GM12878 (cell line): ENCODE measurements at regions not wholly inside any gene's neighbourhood (a gene's known extent, or its start where the extent isn't known, plus 50 kb on each side); places are given as distances from the start of the nearest gene placed in this dataset.

Experiments used
- ATAC-seq: fragments of 200-7000 bp; cut with Tn5 transposase; 3 replicates; pipeline ENCODE4 v1.9.1; 2020; ENCODE audit warnings: mild to moderate bottlenecking, moderate library complexity
- BruUV-seq: library from RNA; stranded (reverse); fragments of 400-500 nt; replicated peaks from 2 replicates; lab custom pipeline; 2021; lab: Mats Ljungman, UMichigan
- CTCF ChIA-PET: fragments of 300-600 bp; sonication (Branson Sonifier 250); formaldehyde crosslinking; extraction: SDS; loops from one replicate; lab custom pipeline; 2021; ENCODE audit warnings: inconsistent platforms; lab: Yijun Ruan, JAX
- POLR2A ChIA-PET: fragments of 350-600 bp; formaldehyde crosslinking; extraction: SDS; loops from one replicate; lab custom pipeline; 2021; ENCODE audit warnings: inconsistent platforms; lab: Charles Lee
- RAD21 ChIA-PET: fragments of 300-600 bp; sonication (Branson Sonifier 250); formaldehyde crosslinking; loops from one replicate; lab custom pipeline; 2023; ENCODE audit warnings: antibody characterized with exemption; ENCODE audit not compliant: unreplicated experiment; lab: Charles Lee
- SMC1A ChIA-PET: fragments of 300-600 bp; sonication (Branson Sonifier 250); formaldehyde crosslinking; loops from one replicate; lab custom pipeline; 2023; ENCODE audit not compliant: unreplicated experiment, uncharacterized antibody; lab: Charles Lee
- DNase-seq: peaks from one replicate; pipeline ENCODE4 v3.0.0-alpha.2; 2011; ENCODE audit warnings: low read depth, low spot score
- FAIRE-seq: peaks from 3 replicates; lab custom pipeline; 2011; peaks lifted over from hg19 to GRCh38; lab: Jason Lieb, UNC
- H2AFZ ChIP-seq: 2 replicates; pipeline ENCODE4 v1.6.0; 2011; ENCODE audit warnings: low read depth, low read length, control low read depth; ENCODE audit not compliant: control insufficient read depth
- H3K27ac ChIP-seq: 2 replicates; pipeline ENCODE4 v1.5.1; 2011; ENCODE audit warnings: control low read depth; ENCODE audit not compliant: control insufficient read depth, insufficient read depth
- H3K27me3 ChIP-seq, 2 experiments: replicated peaks in 1 of 2; 2 replicates each; pipeline versions ENCODE4 v1.6.0 to v1.6.1; 2011; ENCODE audit warnings: low read length in 1 of 2; ENCODE audit not compliant: control insufficient read depth in 2 of 2, insufficient read depth in 2 of 2
- H3K36me3 ChIP-seq, 2 experiments: 2 replicates each; pipeline ENCODE4 v1.5.1; 2011; ENCODE audit warnings: low read length in 1 of 2; ENCODE audit not compliant: control insufficient read depth in 2 of 2, insufficient read depth in 2 of 2
- H3K4me1 ChIP-seq: 2 replicates; pipeline ENCODE4 v1.6.1; 2011; ENCODE audit warnings: mild to moderate bottlenecking, low read length, moderate library complexity, mixed read lengths; ENCODE audit not compliant: control insufficient read depth, insufficient read depth
- H3K4me2 ChIP-seq: 2 replicates; pipeline ENCODE4 v1.6.0; 2011; ENCODE audit warnings: control low read depth; ENCODE audit not compliant: control insufficient read depth, insufficient read depth
- H3K4me3 ChIP-seq: fragments of 200-600 bp; sonication (generic); 2 replicates; pipeline ENCODE4 v1.5.1; 2016
- H3K79me2 ChIP-seq: 2 replicates; pipeline ENCODE4 v1.6.0; 2011; ENCODE audit warnings: low read length; ENCODE audit not compliant: control insufficient read depth, insufficient read depth
- H3K9ac ChIP-seq: 2 replicates; pipeline ENCODE4 v1.8.0; 2011; ENCODE audit warnings: low read length, control low read depth, mixed read lengths; ENCODE audit not compliant: control insufficient read depth, insufficient read depth
- H3K9me3 ChIP-seq: replicated peaks from 3 replicates; pipeline ENCODE4 v1.5.1; 2011; ENCODE audit warnings: mild to moderate bottlenecking, low read length; ENCODE audit not compliant: control insufficient read depth, insufficient read depth
- H4K20me1 ChIP-seq: 2 replicates; pipeline ENCODE4 v1.6.0; 2011; ENCODE audit not compliant: control insufficient read depth, insufficient read depth
- BMI1 ChIP-seq: fragments of 450-650 bp; IDR thresholded peaks from 2 replicates; pipeline ENCODE4 v1.6.1; 2016; ENCODE audit warnings: mild to moderate bottlenecking, moderate library complexity, borderline replicate concordance
- CBX5 ChIP-seq: sonication (generic); IDR thresholded peaks from 2 replicates; pipeline ENCODE4 v1.6.1; 2016; ENCODE audit warnings: low read depth, moderate library complexity, mild to moderate bottlenecking, inconsistent platforms
- CEBPB ChIP-seq, 2 experiments: fragments of 150-350 bp in 1 of 2; IDR thresholded peaks; 2 replicates each; pipeline ENCODE4 v1.6.1; 2012 to 2014; ENCODE audit warnings: low read depth in 2 of 2, low read length in 2 of 2, borderline replicate concordance in 1 of 2, inconsistent platforms in 1 of 2
- CREB1 ChIP-seq: IDR thresholded peaks from 2 replicates; pipeline ENCODE4 v1.6.1; 2012; ENCODE audit warnings: low read depth, mild to moderate bottlenecking, inconsistent platforms
- E2F4 ChIP-seq: IDR thresholded peaks from 2 replicates; pipeline ENCODE4 v1.6.1; 2012; ENCODE audit warnings: low read depth, low read length, improper control_type of control experiment
- GABPA ChIP-seq: IDR thresholded peaks from 2 replicates; pipeline ENCODE4 v1.6.1; 2014; ENCODE audit warnings: antibody characterized with exemption, low read depth, mild to moderate bottlenecking, inconsistent platforms
- IKZF2 ChIP-seq, 2 experiments: fragments of 450-650 bp; IDR thresholded peaks; 2 replicates each; pipeline ENCODE4 v1.6.1; 2017; ENCODE audit warnings: mild to moderate bottlenecking in 2 of 2, moderate library complexity in 2 of 2
- NR2F1 ChIP-seq: fragments of 450-650 bp; conservative IDR thresholded peaks from 2 replicates; pipeline ENCODE4 v1.6.1; 2017; ENCODE audit warnings: mild to moderate bottlenecking
- PAX5 ChIP-seq: IDR thresholded peaks from 2 replicates; pipeline ENCODE4 v1.6.1; 2011; ENCODE audit warnings: low read depth, low read length, borderline replicate concordance
- PBX3 ChIP-seq: IDR thresholded peaks from 2 replicates; pipeline ENCODE4 v1.6.1; 2011; ENCODE audit warnings: mild to moderate bottlenecking, low read depth, low read length, moderate library complexity; ENCODE audit not compliant: insufficient replicate concordance
- PML ChIP-seq: IDR thresholded peaks from 2 replicates; pipeline ENCODE4 v1.6.1; 2012; ENCODE audit warnings: low read length, inconsistent platforms
- SRF ChIP-seq, 2 experiments: IDR thresholded peaks; 2 replicates each; pipeline ENCODE4 v1.6.1; 2011; ENCODE audit warnings: low read depth in 2 of 2, low read length in 2 of 2, mild to moderate bottlenecking in 1 of 2, moderate library complexity in 1 of 2
- TAF1 ChIP-seq: IDR thresholded peaks from 2 replicates; pipeline ENCODE4 v1.6.1; 2011; ENCODE audit warnings: mild to moderate bottlenecking, low read depth, low read length, borderline replicate concordance
- ZNF207 ChIP-seq: fragments of 450-650 bp; IDR thresholded peaks from 2 replicates; pipeline ENCODE4 v1.6.1; 2014; ENCODE audit warnings: antibody characterized with exemption, mild to moderate bottlenecking, borderline replicate concordance
- ZNF384 ChIP-seq: IDR thresholded peaks from 2 replicates; pipeline ENCODE4 v1.6.1; 2012; ENCODE audit warnings: low read depth, mild to moderate bottlenecking, low read length, improper control_type of control experiment, borderline replicate concordance
- ZSCAN29 ChIP-seq: fragments of 450-650 bp; IDR thresholded peaks from 2 replicates; pipeline ENCODE4 v1.6.1; 2017; ENCODE audit warnings: mild to moderate bottlenecking, moderate library complexity
- WGBS: methylation state at CpG from one replicate; pipeline ENCODE4 v1.1.6; 2016; ENCODE audit warnings: low lambda C conversion rate; ENCODE audit not compliant: insufficient replicate concordance, insufficient coverage; ENCODE audit errors: missing lambda C conversion rate; 5-methylcytosine and 5-hydroxymethylcytosine counted together
- in situ Hi-C: fragments of 300-500 bp; cut with MboI; formaldehyde crosslinking; loops from 9 replicates; pipeline ENCODE4 v1.14.3; 2018; ENCODE audit warnings: mixed read lengths
- intact Hi-C: fragments of 100-400 bp; cut with micrococcal nuclease; formaldehyde crosslinking; loops from one replicate; pipeline ENCODE4 v1.14.2; 2022; ENCODE audit not compliant: unreplicated experiment

GRCh38 chr6:141261016-141261671, 871.6 kb upstream of the GJE1 start:
- no peak overlapping the region for H3K4me2 ChIP-seq

More at GRCh38 chr6:141261016-141261671, 871.6 kb upstream of the GJE1 start:
- FAIRE-seq (no peak), DNase-seq (no peak), ATAC-seq (no peak)
- ChIA-PET CTCF (no interaction called here), POLR2A (no interaction called here), RAD21 (no interaction called here), SMC1A (interaction anchor here (0.6 to 1.2 kb wide), 3 partner anchors 8 to 38 kb away, joined by 3 to 4 read pairs (median 3); no protein-coding TSS in a partner anchor)
- intact Hi-C loops (no loop called here), in situ Hi-C loops (no loop called here)
- Histone ChIP-seq H4K20me1 (no peaks in the 10 kb centered on the region), H3K36me3 (no peaks in the 10 kb centered on the region), H3K27me3 (no peaks in the 10 kb centered on the region), H2AFZ (no peak overlapping the region), H3K27ac (no peak overlapping the region), H3K79me2 (no peaks in the 10 kb centered on the region), H3K4me1 (no peaks in the 10 kb centered on the region), H3K9me3 (no peaks in the 10 kb centered on the region), H3K4me3 (no peak overlapping the region), H3K9ac (no peak overlapping the region)
- BruUV-seq, result no TSS peak
- 40% methylated on average over 9 of the region's 10 CpGs for WGBS
- TF ChIP-seq PBX3, result no peak
- TF ChIP-seq CBX5, result no peak
- TF ChIP-seq ZSCAN29, result no peak
- TF ChIP-seq BMI1, result no peak
- TF ChIP-seq GABPA, result no peak
- TF ChIP-seq PML, result no peak
- TF ChIP-seq ZNF384, result no peak
- no peak for TF ChIP-seq CEBPB (IDR thresholded peaks at IDR 0.05; ENCODE audit: borderline replicate concordance in 1 of 2, low read depth in 2 of 2, low read length in 2 of 2)
- no peak for TF ChIP-seq ZNF207
- TF ChIP-seq IKZF2 (IDR thresholded peaks at IDR 0.05), result no peak
- no peak for TF ChIP-seq PAX5
- TF ChIP-seq TAF1, result no peak
- TF ChIP-seq CREB1, result no peak
- TF ChIP-seq E2F4, result no peak
- no peak for TF ChIP-seq SRF (IDR thresholded peaks at IDR 0.05; ENCODE audit: low read depth in 2 of 2, low read length in 2 of 2)
- TF ChIP-seq NR2F1, result no peak
